ENCODE measurements at regions not wholly inside any gene's neighbourhood (a gene's known extent, or its start where the extent isn't known, plus 50 kb on each side); places are given as distances from the start of the nearest gene placed in this dataset.

DNA sequence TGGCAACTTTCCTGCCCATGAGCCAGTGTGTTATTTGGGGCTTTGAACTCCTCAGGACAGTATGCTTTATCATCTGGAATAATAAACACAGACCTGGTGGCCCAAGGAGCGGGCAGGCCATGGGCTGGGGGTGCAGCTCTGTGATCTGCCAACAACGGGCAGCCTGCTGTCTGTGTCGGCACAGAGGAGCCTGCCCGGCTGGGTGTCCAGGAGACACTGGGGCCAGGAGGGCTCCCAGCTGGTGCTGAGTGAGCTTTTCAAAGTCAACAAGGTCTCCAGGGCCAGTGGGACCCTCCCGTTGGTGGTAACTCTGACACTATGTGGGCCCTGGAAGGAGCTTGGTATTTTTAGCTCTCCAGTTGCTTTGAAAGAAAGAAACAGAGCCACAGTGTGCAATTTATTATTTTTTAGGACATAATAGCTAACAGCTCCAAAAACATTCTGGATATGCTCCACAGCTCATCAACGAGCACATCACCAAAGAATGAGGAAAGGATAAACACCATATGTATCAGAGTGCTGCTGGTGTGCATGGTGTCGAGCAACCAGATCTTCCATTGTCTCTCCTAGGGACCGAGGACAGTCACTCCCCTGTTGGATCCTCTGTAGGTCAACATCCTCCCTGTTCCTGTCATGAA is 488.7 kb upstream of the USP24 start:
- POLR2A ChIA-PET, result no interaction called here
- DNase-seq (ENCODE audit: extremely low spot score), result no peak
- CTCF ChIA-PET, result interaction anchor here (0.9 to 1.4 kb wide), 4 partner anchors 14 to 373 kb away, joined by 3 read pairs; no protein-coding TSS in a partner anchor
- TF ChIP-seq, protein P1, sequence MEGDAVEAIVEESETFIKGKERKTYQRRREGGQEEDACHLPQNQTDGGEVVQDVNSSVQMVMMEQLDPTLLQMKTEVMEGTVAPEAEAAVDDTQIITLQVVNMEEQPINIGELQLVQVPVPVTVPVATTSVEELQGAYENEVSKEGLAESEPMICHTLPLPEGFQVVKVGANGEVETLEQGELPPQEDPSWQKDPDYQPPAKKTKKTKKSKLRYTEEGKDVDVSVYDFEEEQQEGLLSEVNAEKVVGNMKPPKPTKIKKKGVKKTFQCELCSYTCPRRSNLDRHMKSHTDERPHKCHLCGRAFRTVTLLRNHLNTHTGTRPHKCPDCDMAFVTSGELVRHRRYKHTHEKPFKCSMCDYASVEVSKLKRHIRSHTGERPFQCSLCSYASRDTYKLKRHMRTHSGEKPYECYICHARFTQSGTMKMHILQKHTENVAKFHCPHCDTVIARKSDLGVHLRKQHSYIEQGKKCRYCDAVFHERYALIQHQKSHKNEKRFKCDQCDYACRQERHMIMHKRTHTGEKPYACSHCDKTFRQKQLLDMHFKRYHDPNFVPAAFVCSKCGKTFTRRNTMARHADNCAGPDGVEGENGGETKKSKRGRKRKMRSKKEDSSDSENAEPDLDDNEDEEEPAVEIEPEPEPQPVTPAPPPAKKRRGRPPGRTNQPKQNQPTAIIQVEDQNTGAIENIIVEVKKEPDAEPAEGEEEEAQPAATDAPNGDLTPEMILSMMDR (IDR thresholded peaks at IDR 0.05; ENCODE audit: control extremely low read depth, extremely low read depth, low read depth, missing control alignments), result no peak

DNA sequence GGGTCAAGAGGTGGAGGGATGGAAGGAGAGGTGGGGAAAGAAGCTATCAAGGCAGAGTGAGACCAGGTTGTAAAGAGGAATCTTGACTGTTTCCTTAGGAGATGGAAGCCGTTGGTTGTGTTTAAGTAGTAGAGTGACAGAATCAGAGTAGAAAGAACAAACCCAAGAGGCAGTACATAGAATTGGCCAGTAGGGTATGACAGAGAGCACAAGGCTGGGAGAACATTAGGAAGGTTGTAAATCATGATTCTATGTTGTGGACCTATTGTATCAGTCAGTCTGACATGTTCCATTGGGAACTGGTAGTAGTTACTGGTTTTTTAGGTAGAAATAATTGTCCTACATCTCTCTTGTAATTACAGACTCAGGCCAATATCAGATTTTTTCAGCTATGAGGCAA is 486.9 kb upstream of the USP24 start:
- DNase-seq (ENCODE audit: extremely low spot score), result peak; percentile 21
- CTCF ChIA-PET, result interaction anchor here (1.0 to 3.7 kb wide), 5 partner anchors 9 to 883 kb away, joined by 3 to 20 read pairs (median 5); no protein-coding TSS in a partner anchor
- POLR2A ChIA-PET, result no interaction called here
- TF ChIP-seq, protein P1 (IDR thresholded peaks at IDR 0.05; ENCODE audit: control extremely low read depth, extremely low read depth, low read depth, missing control alignments), result peak; percentile 49

GRCh38 chr1:55700359-55701130 is 485.4 kb upstream of the USP24 start:
- ChIA-PET POLR2A (no interaction called here), CTCF (interaction anchor here (1.2 to 3.7 kb wide), 2 partner anchors 11 to 687 kb away, joined by 3 to 20 read pairs; no protein-coding TSS in a partner anchor)
- TF ChIP-seq, protein P1 (IDR thresholded peaks at IDR 0.05; ENCODE audit: control extremely low read depth, extremely low read depth, low read depth, missing control alignments), result no peak
- no peak for DNase-seq (ENCODE audit: extremely low spot score)

DNA sequence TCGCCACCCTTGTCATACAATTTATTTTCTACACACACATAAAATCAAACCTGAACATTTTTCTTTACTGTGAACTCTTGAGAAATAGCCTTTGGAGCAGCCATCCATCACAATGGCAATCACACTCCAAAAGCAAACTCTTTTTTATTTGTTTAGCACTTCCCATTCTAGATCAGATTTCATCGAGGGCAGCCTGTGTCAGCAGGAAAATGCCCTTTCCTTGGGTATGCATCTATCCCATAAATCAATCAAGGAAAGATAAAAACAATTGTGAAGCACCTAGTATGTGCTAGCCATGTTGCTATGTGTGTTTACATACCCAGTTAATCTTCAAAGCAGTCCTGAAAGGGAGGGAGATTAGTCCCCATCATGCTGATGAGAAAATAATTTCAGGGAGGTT is 484.1 kb upstream of the USP24 start:
- CTCF ChIA-PET, result interaction anchor here (3.7 kb wide), 1 partner anchor 12 kb away, joined by 20 read pairs; no protein-coding TSS in a partner anchor
- no peak for DNase-seq (ENCODE audit: extremely low spot score)
- TF ChIP-seq, protein P1 (IDR thresholded peaks at IDR 0.05; ENCODE audit: control extremely low read depth, extremely low read depth, low read depth, missing control alignments), result no peak
- POLR2A ChIA-PET, result no interaction called here

DNA sequence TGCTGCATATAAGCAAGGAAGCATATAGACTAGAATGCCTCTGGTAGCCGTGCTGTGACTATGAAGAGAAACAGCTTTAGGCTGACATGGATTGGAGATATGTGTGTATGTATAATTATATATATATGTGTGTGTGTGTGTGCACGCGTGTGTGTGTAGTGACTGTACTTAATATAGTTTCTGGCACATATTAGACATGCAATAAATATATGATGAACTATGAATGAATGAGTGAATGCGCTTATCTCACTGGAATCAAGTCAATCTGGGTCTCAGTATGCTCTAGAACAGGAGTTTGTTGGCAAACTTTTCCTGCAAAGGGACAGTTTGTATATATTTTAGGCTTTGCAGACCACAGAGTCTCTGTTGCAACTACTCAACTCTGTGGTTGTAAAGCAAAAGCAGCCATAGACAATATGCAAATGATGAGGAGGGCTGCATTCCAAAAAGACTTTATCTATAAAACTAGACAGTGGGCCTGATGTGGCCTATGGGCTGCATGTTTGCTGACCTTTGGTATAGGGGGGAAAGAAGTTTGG is 482.9 kb upstream of the USP24 start:
- no peak for DNase-seq (ENCODE audit: extremely low spot score)
- TF ChIP-seq, protein P1 (IDR thresholded peaks at IDR 0.05; ENCODE audit: control extremely low read depth, extremely low read depth, low read depth, missing control alignments), result no peak
- CTCF ChIA-PET, result no interaction called here
- POLR2A ChIA-PET, result no interaction called here

DNA sequence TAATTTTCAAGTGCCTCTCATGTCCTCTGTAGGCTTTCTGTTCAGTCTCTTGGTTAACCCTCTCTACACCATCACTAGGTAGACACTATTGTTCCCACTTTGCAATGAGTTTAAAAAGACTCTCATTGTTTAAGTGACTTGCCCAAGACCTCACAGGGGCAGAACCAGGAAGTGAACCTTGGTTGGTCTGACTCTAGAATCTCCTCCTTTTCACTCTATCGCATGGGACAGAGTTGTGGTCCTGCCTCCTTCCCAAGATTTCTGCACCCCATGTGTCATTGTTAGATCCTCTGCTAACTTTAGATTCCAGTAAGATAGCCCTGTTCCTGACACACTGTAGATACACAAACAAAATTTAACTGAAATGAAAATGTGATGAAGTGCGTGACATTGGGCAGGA is 481.7 kb upstream of the USP24 start:
- TF ChIP-seq, protein P1 (IDR thresholded peaks at IDR 0.05; ENCODE audit: control extremely low read depth, extremely low read depth, low read depth, missing control alignments), result no peak
- ChIA-PET POLR2A (no interaction called here), CTCF (no interaction called here)
- DNase-seq (ENCODE audit: extremely low spot score), result no peak

Data from GM10248 (cell line).